OCI-LY1 (cell line): ENCODE measurements at regions not wholly inside any gene's neighbourhood (a gene's known extent, or its start where the extent isn't known, plus 50 kb on each side); places are given as distances from the start of the nearest gene placed in this dataset.

Experiments used
- H2AFZ ChIP-seq: fragments of 200-600 bp; sonication (generic), shearing (Covaris generic); 2 replicates; pipeline ENCODE4 v1.6.0; 2014; ENCODE audit warnings: antibody characterized with exemption, mild to moderate bottlenecking, low read length
- H3F3A ChIP-seq: fragments of 200-600 bp; sonication (generic), shearing (Covaris generic); 2 replicates; pipeline ENCODE4 v1.6.0; 2014; ENCODE audit warnings: mild to moderate bottlenecking, antibody characterized with exemption, low read length, moderate library complexity; ENCODE audit not compliant: insufficient read depth
- H3K27ac ChIP-seq: fragments of 200-600 bp; sonication (generic); 2 replicates; pipeline ENCODE4 v1.5.1; 2014; ENCODE audit warnings: low read length, mixed run types, mild to moderate bottlenecking, low read depth; ENCODE audit not compliant: poor library complexity, severe bottlenecking
- H3K27me3 ChIP-seq: fragments of 200-600 bp; sonication (generic); 2 replicates; pipeline ENCODE4 v1.6.0; 2014; ENCODE audit warnings: antibody characterized with exemption, mild to moderate bottlenecking, low read length, moderate library complexity; ENCODE audit not compliant: insufficient read depth
- H3K36me3 ChIP-seq: fragments of 200-600 bp; sonication (generic); 2 replicates; pipeline ENCODE4 v1.6.1; 2014; ENCODE audit warnings: mild to moderate bottlenecking, antibody characterized with exemption, low read length, moderate library complexity, mixed read lengths; ENCODE audit not compliant: insufficient read depth
- H3K4me1 ChIP-seq: fragments of 200-600 bp; sonication (generic); 2 replicates; pipeline ENCODE4 v1.5.1; 2014; ENCODE audit warnings: mild to moderate bottlenecking, low read length, moderate library complexity; ENCODE audit not compliant: insufficient read depth, severe bottlenecking
- H3K4me2 ChIP-seq: fragments of 200-600 bp; sonication (generic), shearing (Covaris generic); 2 replicates; pipeline ENCODE4 v1.6.1; 2014; ENCODE audit warnings: low read length
- H3K4me3 ChIP-seq: fragments of 200-600 bp; sonication (generic); 2 replicates; pipeline ENCODE4 v1.5.1; 2014; ENCODE audit warnings: low read length, low read depth, mild to moderate bottlenecking, mixed read lengths; ENCODE audit not compliant: poor library complexity, severe bottlenecking
- H3K79me2 ChIP-seq: fragments of 200-600 bp; shearing (Covaris generic); 2 replicates; pipeline ENCODE4 v1.6.1; 2016; ENCODE audit warnings: mixed run types, low read length, mixed read lengths; ENCODE audit not compliant: insufficient read depth
- H3K9ac ChIP-seq: fragments of 200-600 bp; sonication (generic), shearing (Covaris generic); 2 replicates; pipeline ENCODE4 v1.6.1; 2014; ENCODE audit warnings: mild to moderate bottlenecking, low read length, mixed read lengths
- H3K9me2 ChIP-seq: fragments of 200-600 bp; sonication (generic), shearing (Covaris generic); 2 replicates; pipeline ENCODE4 v1.6.1; 2014; ENCODE audit warnings: low read depth, mild to moderate bottlenecking, low read length, mixed read lengths
- H3K9me3 ChIP-seq: fragments of 200-600 bp; shearing (Covaris generic); 2 replicates; pipeline ENCODE4 v1.6.1; 2014; ENCODE audit warnings: low read length, mixed read lengths
- H4K20me1 ChIP-seq: fragments of 200-600 bp; sonication (generic), shearing (Covaris generic); 2 replicates; pipeline ENCODE4 v1.6.0; 2016; ENCODE audit warnings: mild to moderate bottlenecking, low read length; ENCODE audit not compliant: insufficient read depth
- CTCF ChIP-seq: fragments of 200-600 bp; sonication (generic), shearing (Covaris generic); IDR thresholded peaks from 2 replicates; pipeline ENCODE4 v1.5.1; 2017; ENCODE audit warnings: mild to moderate bottlenecking, antibody characterized with exemption, low read length, moderate library complexity, mixed read lengths
- EZH2 ChIP-seq: fragments of 200-600 bp; sonication (generic), shearing (Covaris generic); IDR thresholded peaks from 2 replicates; pipeline ENCODE4 v1.8.0; 2017; ENCODE audit warnings: borderline replicate concordance, mixed run types, mild to moderate bottlenecking, antibody characterized with exemption, low read length, moderate library complexity, mixed read lengths

GRCh38 chr10:59002011-59002410, 174.4 kb upstream of the PHYHIPL start:
- H3K79me2 ChIP-seq = no peaks in the 10 kb centered on the region
- no peak for TF ChIP-seq CTCF
- TF ChIP-seq EZH2 = no peak
- H3K9me2 ChIP-seq = no peaks in the 10 kb centered on the region
- H3K4me3 ChIP-seq = no peak overlapping the region
- no peaks in the 10 kb centered on the region for H3K27me3 ChIP-seq
- H3K4me2 ChIP-seq = no peak overlapping the region
- no peak overlapping the region for H3K9ac ChIP-seq
- H3K27ac ChIP-seq = no peak overlapping the region
- H3K36me3 ChIP-seq = no peaks in the 10 kb centered on the region
- H3K9me3 ChIP-seq = no peaks in the 10 kb centered on the region
- H2AFZ ChIP-seq = no peak overlapping the region
- no peaks in the 10 kb centered on the region for H4K20me1 ChIP-seq
- no peaks in the 10 kb centered on the region for H3F3A ChIP-seq
- no peaks in the 10 kb centered on the region for H3K4me1 ChIP-seq

GRCh38 chr10:59003203-59003602, 173.2 kb upstream of the PHYHIPL start:
- no peaks in the 10 kb centered on the region for H3K4me1 ChIP-seq
- H3K9me2 ChIP-seq = no peaks in the 10 kb centered on the region
- no peaks in the 10 kb centered on the region for H3K36me3 ChIP-seq
- H3K9ac ChIP-seq = no peak overlapping the region
- H3K79me2 ChIP-seq = no peaks in the 10 kb centered on the region
- H3K4me3 ChIP-seq = no peak overlapping the region
- no peaks in the 10 kb centered on the region for H4K20me1 ChIP-seq
- H2AFZ ChIP-seq = no peak overlapping the region
- H3F3A ChIP-seq = no peaks in the 10 kb centered on the region
- no peaks in the 10 kb centered on the region for H3K27me3 ChIP-seq
- no peaks in the 10 kb centered on the region for H3K9me3 ChIP-seq
- TF ChIP-seq EZH2 = no peak
- no peak for TF ChIP-seq CTCF
- H3K27ac ChIP-seq = no peak overlapping the region
- H3K4me2 ChIP-seq = no peak overlapping the region

GRCh38 chr10:59004392-59004791, 172.1 kb upstream of the PHYHIPL start:
- no peaks in the 10 kb centered on the region for H3K27me3 ChIP-seq
- no peak overlapping the region for H3K9ac ChIP-seq
- H3K27ac ChIP-seq = no peak overlapping the region
- no peak overlapping the region for H3K4me3 ChIP-seq
- no peak overlapping the region for H2AFZ ChIP-seq
- no peaks in the 10 kb centered on the region for H3K36me3 ChIP-seq
- H3K4me2 ChIP-seq = no peak overlapping the region
- no peaks in the 10 kb centered on the region for H3K4me1 ChIP-seq
- H3K9me2 ChIP-seq = no peaks in the 10 kb centered on the region
- no peaks in the 10 kb centered on the region for H3K9me3 ChIP-seq
- TF ChIP-seq CTCF (no peak), EZH2 (no peak)
- no peaks in the 10 kb centered on the region for H4K20me1 ChIP-seq
- H3F3A ChIP-seq = no peaks in the 10 kb centered on the region
- no peaks in the 10 kb centered on the region for H3K79me2 ChIP-seq
